ENCODE measurements at regions not wholly inside any gene's neighbourhood (a gene's known extent, or its start where the extent isn't known, plus 50 kb on each side); places are given as distances from the start of the nearest gene placed in this dataset.

DNA sequence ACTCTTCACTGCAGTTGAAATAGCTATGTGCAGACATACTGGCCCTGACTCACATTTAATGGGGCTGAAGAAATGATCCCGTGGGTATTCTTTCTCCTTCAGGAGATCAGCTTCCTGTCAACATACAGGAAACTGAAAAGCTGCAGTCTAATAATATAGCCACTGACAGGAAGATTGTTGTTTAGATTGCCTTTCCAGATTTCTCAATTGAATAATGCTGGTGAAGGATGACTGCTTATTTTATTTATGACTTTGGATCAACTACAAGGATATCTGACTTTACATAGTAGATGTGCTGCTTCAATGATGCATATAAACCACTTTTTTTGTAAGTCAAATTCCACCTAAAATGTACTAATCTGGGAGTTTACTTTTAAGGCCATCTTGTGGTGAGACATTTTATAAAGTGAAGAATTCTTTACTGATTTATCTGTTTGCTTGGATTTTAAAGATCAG, 93.4 kb upstream of the MAP4K3 start:
- DNase-seq, result no peak
- Histone ChIP-seq H3K9me3 (no peaks in the 10 kb centered on the region), H3K27ac (no peak overlapping the region), H3K4me3 (no peak overlapping the region), H3K4me1 (no peaks in the 10 kb centered on the region), H3K27me3 (no peaks in the 10 kb centered on the region), H3K36me3 (ENCODE audit: low read depth, missing control alignments) (no peaks in the 10 kb centered on the region)
- 25 to 56% methylated on average over 1 of the region's 1 CpG for WGBS, 2 donors
- intact Hi-C loops (cut with DNase I; ENCODE audit: low total_unique reads), result no loop called here
- TF ChIP-seq, protein P1, sequence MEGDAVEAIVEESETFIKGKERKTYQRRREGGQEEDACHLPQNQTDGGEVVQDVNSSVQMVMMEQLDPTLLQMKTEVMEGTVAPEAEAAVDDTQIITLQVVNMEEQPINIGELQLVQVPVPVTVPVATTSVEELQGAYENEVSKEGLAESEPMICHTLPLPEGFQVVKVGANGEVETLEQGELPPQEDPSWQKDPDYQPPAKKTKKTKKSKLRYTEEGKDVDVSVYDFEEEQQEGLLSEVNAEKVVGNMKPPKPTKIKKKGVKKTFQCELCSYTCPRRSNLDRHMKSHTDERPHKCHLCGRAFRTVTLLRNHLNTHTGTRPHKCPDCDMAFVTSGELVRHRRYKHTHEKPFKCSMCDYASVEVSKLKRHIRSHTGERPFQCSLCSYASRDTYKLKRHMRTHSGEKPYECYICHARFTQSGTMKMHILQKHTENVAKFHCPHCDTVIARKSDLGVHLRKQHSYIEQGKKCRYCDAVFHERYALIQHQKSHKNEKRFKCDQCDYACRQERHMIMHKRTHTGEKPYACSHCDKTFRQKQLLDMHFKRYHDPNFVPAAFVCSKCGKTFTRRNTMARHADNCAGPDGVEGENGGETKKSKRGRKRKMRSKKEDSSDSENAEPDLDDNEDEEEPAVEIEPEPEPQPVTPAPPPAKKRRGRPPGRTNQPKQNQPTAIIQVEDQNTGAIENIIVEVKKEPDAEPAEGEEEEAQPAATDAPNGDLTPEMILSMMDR (IDR thresholded peaks at IDR 0.05), result peak in 1 of 3 experiments; percentile 5
- TF ChIP-seq POLR2A (IDR thresholded peaks at IDR 0.05), result no peak

DNA sequence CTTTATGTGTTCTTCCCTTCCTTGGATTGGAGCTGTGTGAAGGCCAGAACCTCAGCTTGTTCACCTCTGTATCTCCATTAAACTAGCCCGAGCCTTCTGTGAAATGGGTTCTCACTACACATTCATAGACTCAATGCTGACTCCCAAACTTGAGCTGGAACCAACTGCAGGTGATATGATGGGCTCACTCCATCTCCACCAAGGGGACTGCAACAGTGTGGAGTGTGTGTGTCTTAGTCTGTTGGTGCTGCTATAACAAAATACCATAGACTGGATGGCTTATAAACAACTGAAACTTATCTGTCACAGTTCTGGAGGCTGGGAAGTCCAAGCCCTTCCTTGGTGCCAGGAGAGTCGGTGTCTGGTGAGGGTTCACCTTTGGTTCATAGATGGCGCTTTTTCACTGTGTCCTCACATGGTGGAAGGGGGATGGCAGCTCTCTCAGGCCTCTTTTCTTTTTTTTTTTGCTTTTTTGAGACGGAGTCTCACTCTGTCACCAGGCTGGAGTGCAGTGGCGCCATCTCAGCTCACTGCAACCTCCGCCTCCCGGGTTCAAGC, 94.2 kb upstream of the MAP4K3 start:
- Histone ChIP-seq H3K27me3 (no peaks in the 10 kb centered on the region), H3K4me3 (no peak overlapping the region), H3K9me3 (no peaks in the 10 kb centered on the region), H3K4me1 (no peaks in the 10 kb centered on the region), H3K27ac (no peak overlapping the region), H3K36me3 (ENCODE audit: low read depth, missing control alignments) (no peaks in the 10 kb centered on the region)
- DNase-seq, result no peak
- 92 to 96% methylated on average over 7 of the region's 7 CpGs for WGBS, 2 donors
- TF ChIP-seq, protein P1 (IDR thresholded peaks at IDR 0.05), result no peak
- no peak for TF ChIP-seq POLR2A (IDR thresholded peaks at IDR 0.05)
- intact Hi-C loops (cut with DNase I; ENCODE audit: low total_unique reads), result no loop called here

DNA sequence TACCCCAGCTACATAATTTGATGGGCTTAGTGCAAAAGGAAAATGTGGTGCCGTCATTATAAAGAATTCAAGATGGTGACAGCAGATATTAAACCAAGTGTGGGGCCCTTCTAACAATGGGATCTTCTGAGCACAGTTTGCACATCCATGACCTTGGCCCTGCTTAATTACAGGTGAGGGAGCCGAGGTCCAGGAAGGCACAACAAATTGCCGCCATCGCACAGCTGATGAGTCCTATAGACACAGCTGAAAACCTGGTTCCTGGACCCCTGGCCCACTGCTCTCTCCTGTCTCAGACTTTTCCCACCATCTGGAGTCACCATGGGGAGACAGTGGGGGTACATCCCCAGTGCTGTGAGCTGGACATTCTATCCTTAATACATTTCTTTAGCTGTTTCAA, 95.8 kb upstream of the MAP4K3 start:
- Histone ChIP-seq H3K4me1 (no peaks in the 10 kb centered on the region), H3K36me3 (ENCODE audit: low read depth, missing control alignments) (no peaks in the 10 kb centered on the region), H3K27ac (no peak overlapping the region), H3K9me3 (no peaks in the 10 kb centered on the region), H3K4me3 (no peak overlapping the region), H3K27me3 (no peaks in the 10 kb centered on the region)
- TF ChIP-seq POLR2A (IDR thresholded peaks at IDR 0.05), result no peak
- TF ChIP-seq, protein P1 (IDR thresholded peaks at IDR 0.05), result no peak
- no peak for DNase-seq
- intact Hi-C loops (cut with DNase I; ENCODE audit: low total_unique reads), result no loop called here
- WGBS, 2 donors, result 88 to 89% methylated on average over 4 of the region's 4 CpGs

DNA sequence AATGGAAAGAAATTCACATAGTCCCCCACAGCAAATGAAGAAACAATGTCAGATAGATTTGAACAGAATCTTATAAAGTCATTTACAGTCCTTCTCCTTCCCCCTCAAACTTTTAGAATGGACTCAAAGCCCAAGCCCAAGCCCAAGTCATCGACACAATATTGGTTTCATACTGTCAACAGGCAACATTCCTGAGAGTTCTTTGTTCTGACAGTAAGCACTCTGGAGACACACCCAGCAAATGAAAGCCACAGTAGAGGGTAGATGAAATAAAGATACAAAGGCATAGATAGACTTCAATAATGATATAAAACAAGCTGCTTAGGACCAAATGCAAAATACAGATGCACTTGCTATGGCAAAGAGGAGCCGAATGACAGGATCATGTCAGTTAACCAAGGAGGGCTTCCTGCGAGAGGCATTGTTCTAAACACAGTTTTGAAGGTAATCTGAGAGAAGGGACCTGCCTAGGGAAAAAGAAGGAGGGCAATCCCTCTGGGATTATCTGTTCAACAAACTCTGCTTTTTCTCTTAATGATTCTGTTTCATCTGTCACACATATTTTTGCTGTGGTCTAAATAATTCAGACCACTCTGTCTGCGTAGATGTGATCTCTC, 97.1 kb upstream of the MAP4K3 start:
- Histone ChIP-seq H3K4me1 (no peaks in the 10 kb centered on the region), H3K4me3 (no peak overlapping the region), H3K27ac (no peak overlapping the region), H3K9me3 (no peaks in the 10 kb centered on the region), H3K36me3 (ENCODE audit: low read depth, missing control alignments) (no peaks in the 10 kb centered on the region), H3K27me3 (no peaks in the 10 kb centered on the region)
- intact Hi-C loops (cut with DNase I; ENCODE audit: low total_unique reads), result no loop called here
- no peak for DNase-seq
- WGBS, 2 donors, result 94 to 97% methylated on average over 4 of the region's 4 CpGs
- no peak for TF ChIP-seq POLR2A (IDR thresholded peaks at IDR 0.05)
- TF ChIP-seq, protein P1 (IDR thresholded peaks at IDR 0.05), result no peak
